Mammary epithelial cell (primary cell): ENCODE measurements at regions not wholly inside any gene's neighbourhood (a gene's known extent, or its start where the extent isn't known, plus 50 kb on each side); places are given as distances from the start of the nearest gene placed in this dataset.

ENCODE experiments used
- EZH2 ChIP-seq: IDR thresholded peaks from 2 replicates; pipeline ENCODE4 v1.6.1; 2012; ENCODE audit warnings: low read length, inconsistent platforms, borderline replicate concordance
- TF ChIP-seq, protein P1 (sequence below), 2 donors: IDR thresholded peaks in 1 of 2; conservative IDR thresholded peaks in 1 of 2; 2 replicates each; pipeline ENCODE4 v1.5.1; 2011 to 2012; ENCODE audit warnings: inconsistent platforms in 2 of 2, low read length in 2 of 2, mild to moderate bottlenecking in 2 of 2, control low read depth in 1 of 2, low read depth in 1 of 2; ENCODE audit not compliant: insufficient read depth in 1 of 2; ENCODE audit errors: extremely low read depth in 1 of 2

DNA sequence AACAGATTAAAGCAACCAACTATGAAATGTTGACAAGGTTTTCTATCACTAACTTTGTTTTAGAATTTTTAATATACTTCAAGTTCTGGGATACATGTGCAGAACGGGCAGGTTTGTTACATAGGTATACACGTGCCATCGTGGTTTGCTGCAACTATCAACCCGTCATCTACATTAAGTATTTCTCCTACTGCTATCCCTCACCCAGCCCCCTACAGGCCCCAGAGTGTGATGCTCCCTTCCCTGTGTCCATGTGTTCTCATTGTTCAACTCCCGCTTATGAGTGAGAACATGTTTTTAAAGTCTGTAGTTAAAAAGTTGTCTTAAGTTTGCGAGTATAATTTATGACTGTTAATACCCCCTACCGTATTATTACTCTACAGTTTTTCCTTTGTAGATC is 844.3 kb upstream of the MANEA start:
- TF ChIP-seq, protein P1, sequence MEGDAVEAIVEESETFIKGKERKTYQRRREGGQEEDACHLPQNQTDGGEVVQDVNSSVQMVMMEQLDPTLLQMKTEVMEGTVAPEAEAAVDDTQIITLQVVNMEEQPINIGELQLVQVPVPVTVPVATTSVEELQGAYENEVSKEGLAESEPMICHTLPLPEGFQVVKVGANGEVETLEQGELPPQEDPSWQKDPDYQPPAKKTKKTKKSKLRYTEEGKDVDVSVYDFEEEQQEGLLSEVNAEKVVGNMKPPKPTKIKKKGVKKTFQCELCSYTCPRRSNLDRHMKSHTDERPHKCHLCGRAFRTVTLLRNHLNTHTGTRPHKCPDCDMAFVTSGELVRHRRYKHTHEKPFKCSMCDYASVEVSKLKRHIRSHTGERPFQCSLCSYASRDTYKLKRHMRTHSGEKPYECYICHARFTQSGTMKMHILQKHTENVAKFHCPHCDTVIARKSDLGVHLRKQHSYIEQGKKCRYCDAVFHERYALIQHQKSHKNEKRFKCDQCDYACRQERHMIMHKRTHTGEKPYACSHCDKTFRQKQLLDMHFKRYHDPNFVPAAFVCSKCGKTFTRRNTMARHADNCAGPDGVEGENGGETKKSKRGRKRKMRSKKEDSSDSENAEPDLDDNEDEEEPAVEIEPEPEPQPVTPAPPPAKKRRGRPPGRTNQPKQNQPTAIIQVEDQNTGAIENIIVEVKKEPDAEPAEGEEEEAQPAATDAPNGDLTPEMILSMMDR (conservative IDR thresholded peaks at IDR 0.05 in 1 of 2, IDR thresholded peaks at IDR 0.05 in 1 of 2; ENCODE audit: extremely low read depth in 1 of 2, insufficient read depth in 1 of 2, low read depth in 1 of 2, low read length in 2 of 2): no peak
- TF ChIP-seq EZH2: no peak
